ENCODE measurements at regions not wholly inside any gene's neighbourhood (a gene's known extent, or its start where the extent isn't known, plus 50 kb on each side); places are given as distances from the start of the nearest gene placed in this dataset.

- H3K4me3 ChIP-seq = no peak overlapping the region
- WGBS = 61% methylated on average over 3 of the region's 3 CpGs
Observed at GRCh38 chr5:88419931-88420330, 151.3 kb upstream of the TMEM161B start.

GRCh38 chr5:88407341-88407740 lies 138.7 kb upstream of the TMEM161B start:
- H3K4me1 ChIP-seq = no peaks in the 10 kb centered on the region
- H3K27ac ChIP-seq (replicated peaks in 1 of 4) = no peak overlapping the region
- TF ChIP-seq POLR2A (IDR thresholded peaks at IDR 0.05; ENCODE audit: low read depth) = no peak
- no peak for TF ChIP-seq POLR2AphosphoS5 (IDR thresholded peaks at IDR 0.05)
- no peak for TF ChIP-seq CTCF (IDR thresholded peaks at IDR 0.05)
- TF ChIP-seq EP300 (IDR thresholded peaks at IDR 0.05) = no peak
- no peaks in the 10 kb centered on the region for H3K36me3 ChIP-seq
- DNase-seq (ENCODE audit: extremely low spot score) = no peak
- no peak overlapping the region for H3K4me3 ChIP-seq
- intact Hi-C loops (cut with DNase I) = no loop called here
- no peaks in the 10 kb centered on the region for H3K27me3 ChIP-seq
- H3K9me3 ChIP-seq = no peaks in the 10 kb centered on the region
- 94% methylated on average over 4 of the region's 4 CpGs for WGBS

More at GRCh38 chr5:88419931-88420330, 151.3 kb upstream of the TMEM161B start:
- no peak for DNase-seq (ENCODE audit: extremely low spot score)
- peaks cover 0 to 3% (median 0%) of the 10 kb centered on the region in 4 donors for H3K36me3 ChIP-seq
- H3K4me1 ChIP-seq = no peaks in the 10 kb centered on the region
- H3K9me3 ChIP-seq = no peaks in the 10 kb centered on the region
- intact Hi-C loops (cut with DNase I) = no loop called here
- no peaks in the 10 kb centered on the region for H3K27me3 ChIP-seq
- no peak for TF ChIP-seq CTCF (IDR thresholded peaks at IDR 0.05)
- no peak for TF ChIP-seq POLR2AphosphoS5 (IDR thresholded peaks at IDR 0.05)
- TF ChIP-seq EP300 (IDR thresholded peaks at IDR 0.05) = no peak
- TF ChIP-seq POLR2A (IDR thresholded peaks at IDR 0.05; ENCODE audit: low read depth) = no peak
- no peak overlapping the region for H3K27ac ChIP-seq (replicated peaks in 1 of 4)

GRCh38 chr5:88405783-88406182 lies 137.1 kb upstream of the TMEM161B start:
- H3K4me3 ChIP-seq = no peak overlapping the region
- no peaks in the 10 kb centered on the region for H3K36me3 ChIP-seq
- no peak for TF ChIP-seq POLR2AphosphoS5 (IDR thresholded peaks at IDR 0.05)
- intact Hi-C loops (cut with DNase I) = no loop called here
- H3K27ac ChIP-seq (replicated peaks in 1 of 4) = no peak overlapping the region
- H3K27me3 ChIP-seq = no peaks in the 10 kb centered on the region
- 65% methylated on average over 3 of the region's 3 CpGs for WGBS
- H3K4me1 ChIP-seq = no peaks in the 10 kb centered on the region
- DNase-seq (ENCODE audit: extremely low spot score) = no peak
- no peaks in the 10 kb centered on the region for H3K9me3 ChIP-seq

- H3K4me3 ChIP-seq = no peak overlapping the region
- intact Hi-C loops (cut with DNase I) = no loop called here
- no peaks in the 10 kb centered on the region for H3K36me3 ChIP-seq
- WGBS = 90% methylated on average over 2 of the region's 2 CpGs
- no peaks in the 10 kb centered on the region for H3K27me3 ChIP-seq
- no peaks in the 10 kb centered on the region for H3K4me1 ChIP-seq
- DNase-seq (ENCODE audit: extremely low spot score) = no peak
- no peaks in the 10 kb centered on the region for H3K9me3 ChIP-seq
- H3K27ac ChIP-seq (replicated peaks in 1 of 4) = no peak overlapping the region
- TF ChIP-seq POLR2A (IDR thresholded peaks at IDR 0.05; ENCODE audit: low read depth) = no peak
- TF ChIP-seq POLR2AphosphoS5 (IDR thresholded peaks at IDR 0.05) = no peak
- no peak for TF ChIP-seq EP300 (IDR thresholded peaks at IDR 0.05)
- TF ChIP-seq CTCF (IDR thresholded peaks at IDR 0.05) = no peak
Observed at GRCh38 chr5:88404405-88404804, 135.8 kb upstream of the TMEM161B start.

- no peak overlapping the region for H3K27ac ChIP-seq (replicated peaks in 1 of 4)
- intact Hi-C loops (cut with DNase I) = no loop called here
- H3K27me3 ChIP-seq = no peaks in the 10 kb centered on the region
- H3K4me3 ChIP-seq = no peak overlapping the region
- H3K4me1 ChIP-seq = peaks cover 0 to 12% (median 6%) of the 10 kb centered on the region in 4 donors
- no peak for DNase-seq (ENCODE audit: extremely low spot score)
- no peaks in the 10 kb centered on the region for H3K36me3 ChIP-seq
- no peaks in the 10 kb centered on the region for H3K9me3 ChIP-seq
- WGBS = 65% methylated on average over 4 of the region's 4 CpGs
- TF ChIP-seq CTCF (IDR thresholded peaks at IDR 0.05) (no peak), POLR2A (IDR thresholded peaks at IDR 0.05; ENCODE audit: low read depth) (no peak), POLR2AphosphoS5 (IDR thresholded peaks at IDR 0.05) (no peak), EP300 (IDR thresholded peaks at IDR 0.05) (no peak)
Observed at GRCh38 chr5:88401686-88402085, 133.0 kb upstream of the TMEM161B start.
